Smooth muscle cell (in vitro differentiated cells): ENCODE measurements at regions not wholly inside any gene's neighbourhood (a gene's known extent, or its start where the extent isn't known, plus 50 kb on each side); places are given as distances from the start of the nearest gene placed in this dataset.

ENCODE experiments used
- DNase-seq: peaks from one replicate; lab custom pipeline; 2025; ENCODE audit not compliant: unreplicated experiment; lab: John Stamatoyannopoulos, UW
- H2AFZ ChIP-seq: fragments of 200-600 bp; sonication (generic); 2 replicates; pipeline ENCODE4 v1.6.0; 2016; ENCODE audit warnings: antibody characterized with exemption, low read depth, mild to moderate bottlenecking
- H3F3A ChIP-seq: fragments of 200-600 bp; sonication (generic); 2 replicates; pipeline ENCODE4 v1.6.0; 2017; ENCODE audit warnings: antibody characterized with exemption, low read depth
- H3K27ac ChIP-seq: fragments of 200-600 bp; sonication (generic); 2 replicates; pipeline ENCODE4 v1.5.1; 2016; ENCODE audit warnings: low read depth, mild to moderate bottlenecking
- H3K27me3 ChIP-seq: fragments of 200-600 bp; sonication (generic); 2 replicates; pipeline ENCODE4 v1.6.1; 2016; ENCODE audit warnings: low read depth, mild to moderate bottlenecking
- H3K36me3 ChIP-seq: fragments of 200-600 bp; sonication (generic); 2 replicates; pipeline ENCODE4 v1.5.1; 2016; ENCODE audit warnings: low read depth
- H3K4me1 ChIP-seq: fragments of 200-600 bp; sonication (generic); 2 replicates; pipeline ENCODE4 v1.5.1; 2016; ENCODE audit warnings: low read depth
- H3K4me2 ChIP-seq: fragments of 200-600 bp; sonication (generic); 2 replicates; pipeline ENCODE4 v1.6.0; 2016; ENCODE audit warnings: mild to moderate bottlenecking
- H3K4me3 ChIP-seq: fragments of 200-600 bp; sonication (generic); 2 replicates; pipeline ENCODE4 v1.5.1; 2016; ENCODE audit warnings: mild to moderate bottlenecking
- H3K79me2 ChIP-seq: fragments of 200-600 bp; sonication (generic); 2 replicates; pipeline ENCODE4 v1.6.0; 2016; ENCODE audit warnings: low read depth, mild to moderate bottlenecking
- H3K9ac ChIP-seq: fragments of 200-600 bp; sonication (generic); 2 replicates; pipeline ENCODE4 v1.6.0; 2016; ENCODE audit warnings: low read depth
- H3K9me3 ChIP-seq: fragments of 200-600 bp; sonication (generic); replicated peaks from 2 replicates; pipeline ENCODE4 v1.5.1; 2016; ENCODE audit warnings: low read depth
- H4K20me1 ChIP-seq: fragments of 200-600 bp; sonication (generic); 2 replicates; pipeline ENCODE4 v1.6.0; 2016; ENCODE audit warnings: low read depth
- WGBS: methylation state at CpG from one replicate; pipeline ENCODE4 v1.1.7; 2016; ENCODE audit warnings: low lambda C conversion rate; 5-methylcytosine and 5-hydroxymethylcytosine counted together
- TF ChIP-seq, protein P1 (sequence below): fragments of 200-600 bp; sonication (generic); IDR thresholded peaks from 2 replicates; pipeline ENCODE4 v1.5.1; 2017; ENCODE audit warnings: borderline replicate concordance, mild to moderate bottlenecking, antibody characterized with exemption; ENCODE audit not compliant: insufficient read depth, poor library complexity, severe bottlenecking

DNA sequence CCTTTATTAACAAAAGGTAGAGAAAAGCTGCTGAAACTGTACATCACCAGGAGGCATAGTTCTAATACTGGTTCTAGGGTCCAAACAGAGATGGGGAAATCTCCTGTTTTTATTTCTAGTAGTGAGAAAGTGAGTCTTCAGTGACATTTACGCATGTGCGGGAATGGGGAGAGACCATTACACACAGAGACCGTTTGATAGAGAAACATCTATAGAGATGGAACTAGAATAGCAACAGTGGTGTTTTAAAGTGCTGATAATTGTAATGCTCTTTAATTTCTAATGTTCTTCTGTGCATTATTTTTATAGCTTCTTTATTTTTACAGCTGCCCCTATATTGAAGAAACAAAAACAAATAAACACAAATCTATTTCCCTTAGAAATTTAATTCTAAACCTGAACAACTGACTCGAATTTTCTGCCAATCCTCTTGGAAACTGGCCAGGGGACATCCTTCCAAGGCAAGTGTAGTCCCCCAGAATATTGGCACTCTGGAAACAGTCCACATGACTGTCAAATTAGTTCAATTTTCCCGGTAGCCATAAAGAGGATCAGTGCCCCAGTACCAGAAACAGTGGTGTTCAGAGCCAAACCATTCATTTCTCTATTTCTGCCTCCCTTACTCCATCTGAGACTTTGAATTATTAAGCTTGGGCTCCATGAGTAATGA is 260.9 kb downstream of the ICOS start:
- no peaks in the 10 kb centered on the region for H3K79me2 ChIP-seq
- H3K27me3 ChIP-seq, result no peaks in the 10 kb centered on the region
- no peaks in the 10 kb centered on the region for H3K36me3 ChIP-seq
- H3K4me3 ChIP-seq, result no peak overlapping the region
- no peaks in the 10 kb centered on the region for H3F3A ChIP-seq
- no peak overlapping the region for H2AFZ ChIP-seq
- H3K9ac ChIP-seq, result no peak overlapping the region
- no peak for DNase-seq
- TF ChIP-seq, protein P1, sequence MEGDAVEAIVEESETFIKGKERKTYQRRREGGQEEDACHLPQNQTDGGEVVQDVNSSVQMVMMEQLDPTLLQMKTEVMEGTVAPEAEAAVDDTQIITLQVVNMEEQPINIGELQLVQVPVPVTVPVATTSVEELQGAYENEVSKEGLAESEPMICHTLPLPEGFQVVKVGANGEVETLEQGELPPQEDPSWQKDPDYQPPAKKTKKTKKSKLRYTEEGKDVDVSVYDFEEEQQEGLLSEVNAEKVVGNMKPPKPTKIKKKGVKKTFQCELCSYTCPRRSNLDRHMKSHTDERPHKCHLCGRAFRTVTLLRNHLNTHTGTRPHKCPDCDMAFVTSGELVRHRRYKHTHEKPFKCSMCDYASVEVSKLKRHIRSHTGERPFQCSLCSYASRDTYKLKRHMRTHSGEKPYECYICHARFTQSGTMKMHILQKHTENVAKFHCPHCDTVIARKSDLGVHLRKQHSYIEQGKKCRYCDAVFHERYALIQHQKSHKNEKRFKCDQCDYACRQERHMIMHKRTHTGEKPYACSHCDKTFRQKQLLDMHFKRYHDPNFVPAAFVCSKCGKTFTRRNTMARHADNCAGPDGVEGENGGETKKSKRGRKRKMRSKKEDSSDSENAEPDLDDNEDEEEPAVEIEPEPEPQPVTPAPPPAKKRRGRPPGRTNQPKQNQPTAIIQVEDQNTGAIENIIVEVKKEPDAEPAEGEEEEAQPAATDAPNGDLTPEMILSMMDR, result no peak
- H3K9me3 ChIP-seq, result no peaks in the 10 kb centered on the region
- H3K27ac ChIP-seq, result no peak overlapping the region
- no peaks in the 10 kb centered on the region for H3K4me1 ChIP-seq
- no peaks in the 10 kb centered on the region for H4K20me1 ChIP-seq
- H3K4me2 ChIP-seq, result no peak overlapping the region
- WGBS, result 91% methylated on average over 5 of the region's 5 CpGs

DNA sequence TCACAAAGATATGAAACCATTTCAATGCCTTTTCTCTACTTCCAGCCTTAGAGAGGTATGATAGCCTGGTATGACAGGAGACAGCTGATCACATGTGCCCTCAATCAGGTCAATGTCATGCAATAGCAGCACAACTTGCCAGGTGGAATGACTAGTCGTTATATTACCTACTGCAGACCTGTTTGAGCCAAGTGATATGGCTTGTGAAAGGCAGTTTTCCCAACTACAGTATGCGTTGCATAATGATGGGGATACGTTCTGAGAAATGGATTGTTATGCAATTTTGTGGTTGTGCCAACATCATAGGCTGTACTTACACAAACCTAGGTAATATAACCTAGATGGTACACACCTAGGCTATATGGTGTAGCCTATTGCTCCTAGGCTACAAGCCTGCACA is 262.8 kb downstream of the ICOS start:
- no peaks in the 10 kb centered on the region for H3K4me1 ChIP-seq
- H3K4me3 ChIP-seq, result no peak overlapping the region
- H3F3A ChIP-seq, result no peaks in the 10 kb centered on the region
- no peaks in the 10 kb centered on the region for H3K79me2 ChIP-seq
- no peak overlapping the region for H2AFZ ChIP-seq
- TF ChIP-seq, protein P1, result no peak
- no peak overlapping the region for H3K27ac ChIP-seq
- no peaks in the 10 kb centered on the region for H3K36me3 ChIP-seq
- H3K9me3 ChIP-seq, result no peaks in the 10 kb centered on the region
- no peak overlapping the region for H3K9ac ChIP-seq
- 90% methylated on average over 3 of the region's 3 CpGs for WGBS
- H3K27me3 ChIP-seq, result no peaks in the 10 kb centered on the region
- no peaks in the 10 kb centered on the region for H4K20me1 ChIP-seq
- no peak for DNase-seq
- no peak overlapping the region for H3K4me2 ChIP-seq

DNA sequence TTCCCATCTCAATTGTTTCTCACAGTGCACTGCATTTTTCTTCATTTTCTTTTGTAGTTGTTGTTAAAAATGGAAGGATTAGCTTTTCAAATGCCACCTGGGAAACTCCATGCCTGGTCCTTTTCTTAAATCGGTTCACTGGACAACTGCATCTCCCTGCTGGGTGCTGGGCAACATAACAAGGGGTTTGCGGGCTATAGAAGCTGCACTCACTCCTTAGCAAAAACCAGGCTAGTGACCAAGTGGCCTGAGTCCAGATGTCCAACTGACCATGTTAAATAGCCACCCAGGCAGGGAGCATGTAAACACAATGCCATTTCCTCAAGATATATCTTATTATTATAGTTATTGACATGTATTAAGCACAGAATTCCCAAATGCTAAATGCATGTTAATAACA is 264.9 kb downstream of the ICOS start:
- Histone ChIP-seq H3K4me3 (no peak overlapping the region), H3K36me3 (no peaks in the 10 kb centered on the region), H2AFZ (no peak overlapping the region), H3F3A (no peaks in the 10 kb centered on the region), H3K27ac (no peak overlapping the region), H3K4me2 (no peak overlapping the region), H3K27me3 (no peaks in the 10 kb centered on the region), H3K9me3 (no peaks in the 10 kb centered on the region), H4K20me1 (no peaks in the 10 kb centered on the region), H3K79me2 (no peaks in the 10 kb centered on the region), H3K9ac (no peak overlapping the region), H3K4me1 (peaks cover 6% of the 10 kb centered on the region)
- no peak for DNase-seq
- 95% methylated on average over 2 of the region's 2 CpGs for WGBS
- TF ChIP-seq, protein P1, result no peak

DNA sequence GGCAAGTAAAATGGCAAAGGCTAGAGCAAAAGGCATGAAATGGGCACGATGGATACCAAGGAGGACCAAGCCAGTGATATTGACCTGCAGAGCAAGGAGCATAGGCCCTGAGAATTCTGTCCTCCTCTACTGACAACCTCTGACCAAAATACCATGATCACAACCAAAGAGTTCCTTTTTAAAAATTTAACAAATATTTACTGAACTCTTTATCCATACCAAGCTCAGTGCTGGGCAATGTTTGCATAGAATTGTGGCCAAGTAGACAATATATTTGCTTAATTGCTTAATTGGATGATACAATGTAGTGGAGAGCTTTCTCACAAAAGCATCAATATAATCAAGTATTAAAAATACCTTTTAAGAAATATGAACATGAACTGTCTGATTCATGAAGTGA is 265.7 kb downstream of the ICOS start:
- H3K79me2 ChIP-seq, result no peaks in the 10 kb centered on the region
- WGBS, result 86% methylated on average over 1 of the region's 1 CpG
- no peak overlapping the region for H3K9ac ChIP-seq
- TF ChIP-seq, protein P1, result no peak
- H2AFZ ChIP-seq, result no peak overlapping the region
- H3K4me3 ChIP-seq, result no peak overlapping the region
- H3K27ac ChIP-seq, result no peak overlapping the region
- peaks cover 6% of the 10 kb centered on the region for H3K4me1 ChIP-seq
- H3K36me3 ChIP-seq, result no peaks in the 10 kb centered on the region
- DNase-seq, result no peak
- H3K4me2 ChIP-seq, result no peak overlapping the region
- H3K27me3 ChIP-seq, result no peaks in the 10 kb centered on the region
- no peaks in the 10 kb centered on the region for H3K9me3 ChIP-seq
- H4K20me1 ChIP-seq, result no peaks in the 10 kb centered on the region
- no peaks in the 10 kb centered on the region for H3F3A ChIP-seq
